Liver (tissue), 3 donors: ENCODE measurements at regions not wholly inside any gene's neighbourhood (a gene's known extent, or its start where the extent isn't known, plus 50 kb on each side); places are given as distances from the start of the nearest gene placed in this dataset.

Experiments
- CTCF ChIP-seq: fragments of 150-350 bp; IDR thresholded peaks from 2 replicates; pipeline ENCODE4 v1.5.1; 2017; ENCODE audit warnings: improper control_type of control experiment, low read depth, low read length; ENCODE audit not compliant: missing input control
- GABPA ChIP-seq, 2 donors: IDR thresholded peaks in 1 of 2; conservative IDR thresholded peaks in 1 of 2; 2 replicates each; pipeline ENCODE4 v1.6.1; 2016; ENCODE audit warnings: antibody characterized with exemption in 2 of 2, mild to moderate bottlenecking in 1 of 2, moderate library complexity in 1 of 2
- RAD21 ChIP-seq, 2 donors: IDR thresholded peaks; 2 replicates each; pipeline ENCODE4 v1.6.1; 2016; ENCODE audit warnings: antibody characterized with exemption in 2 of 2, mild to moderate bottlenecking in 2 of 2
- REST ChIP-seq: IDR thresholded peaks from 2 replicates; pipeline ENCODE4 v1.6.1; 2016; ENCODE audit warnings: antibody characterized with exemption, mild to moderate bottlenecking
- SP1 ChIP-seq: IDR thresholded peaks from 2 replicates; pipeline ENCODE4 v1.6.1; 2018; ENCODE audit warnings: antibody characterized with exemption, mild to moderate bottlenecking
- TAF1 ChIP-seq: conservative IDR thresholded peaks from 2 replicates; pipeline ENCODE4 v1.6.1; 2016; ENCODE audit warnings: antibody characterized with exemption, mild to moderate bottlenecking
- donor health status: healthy.
- donor health status: healthy.

GRCh38 chr7:54961391-54961790 lies 57.4 kb upstream of the EGFR start:
- TF ChIP-seq CTCF (no peak), RAD21 (IDR thresholded peaks at IDR 0.05) (no peak), GABPA (IDR thresholded peaks at IDR 0.05 in 1 of 2, conservative IDR thresholded peaks at IDR 0.05 in 1 of 2) (no peak), TAF1 (no peak), SP1 (no peak), REST (no peak)
